ACHN (cell line): ENCODE measurements at regions not wholly inside any gene's neighbourhood (a gene's known extent, or its start where the extent isn't known, plus 50 kb on each side); places are given as distances from the start of the nearest gene placed in this dataset.

Experiments
- DNase-seq: peaks from one replicate; pipeline ENCODE4 v3.0.0-alpha.2; 2015
- in situ Hi-C: cut with HindIII; loops from 2 replicates; pipeline ENCODE4 v1.10.0; 2017; ENCODE audit warnings: low sequenced_read_pairs, low pct_ligation_motif_present, low pct_unique_long_range_greater_than_20kb

- in situ Hi-C loops: no loop called here
- no peak for DNase-seq
Measured at GRCh38 chr2:2701813-2702212, 370.7 kb upstream of the MYT1L start.

GRCh38 chr2:2701176-2701781, 370.2 kb upstream of the MYT1L start:
- no peak for DNase-seq
- in situ Hi-C loops: no loop called here

- in situ Hi-C loops: no loop called here
Measured at GRCh38 chr2:2699121-2699505, 368.0 kb upstream of the MYT1L start.

GRCh38 chr2:2698182-2699120, 367.4 kb upstream of the MYT1L start:
- in situ Hi-C loops: no loop called here
- peak; percentile 48 for DNase-seq

More at GRCh38 chr2:2699121-2699505, 368.0 kb upstream of the MYT1L start:
- no peak for DNase-seq

- no peak for DNase-seq
- in situ Hi-C loops: no loop called here
Measured at GRCh38 chr2:2696733-2697455, 365.8 kb upstream of the MYT1L start.

GRCh38 chr2:2696325-2696724, 365.2 kb upstream of the MYT1L start:
- DNase-seq: no peak
- in situ Hi-C loops: no loop called here

- DNase-seq: no peak
- in situ Hi-C loops: no loop called here
Measured at GRCh38 chr2:2694746-2695145, 363.7 kb upstream of the MYT1L start.

- in situ Hi-C loops: no loop called here
- DNase-seq: no peak
Measured at GRCh38 chr2:2692599-2693389, 361.7 kb upstream of the MYT1L start.

- in situ Hi-C loops: no loop called here
- DNase-seq: no peak
Measured at GRCh38 chr2:2691419-2691818, 360.3 kb upstream of the MYT1L start.

GRCh38 chr2:2690985-2691384, 359.9 kb upstream of the MYT1L start:
- in situ Hi-C loops: no loop called here
- no peak for DNase-seq

- no peak for DNase-seq
- in situ Hi-C loops: no loop called here
Measured at GRCh38 chr2:2689306-2689705, 358.2 kb upstream of the MYT1L start.

GRCh38 chr2:2688254-2688653, 357.2 kb upstream of the MYT1L start:
- in situ Hi-C loops: no loop called here
- no peak for DNase-seq

- no peak for DNase-seq
- in situ Hi-C loops: no loop called here
Measured at GRCh38 chr2:2687745-2688144, 356.7 kb upstream of the MYT1L start.

GRCh38 chr2:2686222-2686621, 355.1 kb upstream of the MYT1L start:
- in situ Hi-C loops: no loop called here
- DNase-seq: no peak

GRCh38 chr2:2683606-2684224, 352.6 kb upstream of the MYT1L start:
- in situ Hi-C loops: no loop called here
- DNase-seq: no peak

- in situ Hi-C loops: no loop called here
- no peak for DNase-seq
Measured at GRCh38 chr2:2682700-2683342, 351.7 kb upstream of the MYT1L start.

- in situ Hi-C loops: no loop called here
Measured at GRCh38 chr2:2681711-2682251, 350.7 kb upstream of the MYT1L start.

GRCh38 chr2:2681085-2681484, 350.0 kb upstream of the MYT1L start:
- in situ Hi-C loops: no loop called here
- DNase-seq: no peak

More at GRCh38 chr2:2681711-2682251, 350.7 kb upstream of the MYT1L start:
- DNase-seq: no peak
